DND-41 (cell line): ENCODE measurements at regions not wholly inside any gene's neighbourhood (a gene's known extent, or its start where the extent isn't known, plus 50 kb on each side); places are given as distances from the start of the nearest gene placed in this dataset.

Experiments
- EZH2 ChIP-seq: IDR thresholded peaks from 3 replicates; pipeline ENCODE4 v1.6.1; 2012; ENCODE audit warnings: borderline replicate concordance, low read depth, mild to moderate bottlenecking, moderate library complexity, low read length, inconsistent platforms; ENCODE audit not compliant: severe bottlenecking
- TF ChIP-seq, protein P1 (sequence below): IDR thresholded peaks from 2 replicates; pipeline ENCODE4 v1.5.1; 2012; ENCODE audit warnings: borderline replicate concordance, low read length, moderate library complexity, mild to moderate bottlenecking; ENCODE audit not compliant: poor library complexity, severe bottlenecking; ENCODE audit errors: extremely low read depth

DNA sequence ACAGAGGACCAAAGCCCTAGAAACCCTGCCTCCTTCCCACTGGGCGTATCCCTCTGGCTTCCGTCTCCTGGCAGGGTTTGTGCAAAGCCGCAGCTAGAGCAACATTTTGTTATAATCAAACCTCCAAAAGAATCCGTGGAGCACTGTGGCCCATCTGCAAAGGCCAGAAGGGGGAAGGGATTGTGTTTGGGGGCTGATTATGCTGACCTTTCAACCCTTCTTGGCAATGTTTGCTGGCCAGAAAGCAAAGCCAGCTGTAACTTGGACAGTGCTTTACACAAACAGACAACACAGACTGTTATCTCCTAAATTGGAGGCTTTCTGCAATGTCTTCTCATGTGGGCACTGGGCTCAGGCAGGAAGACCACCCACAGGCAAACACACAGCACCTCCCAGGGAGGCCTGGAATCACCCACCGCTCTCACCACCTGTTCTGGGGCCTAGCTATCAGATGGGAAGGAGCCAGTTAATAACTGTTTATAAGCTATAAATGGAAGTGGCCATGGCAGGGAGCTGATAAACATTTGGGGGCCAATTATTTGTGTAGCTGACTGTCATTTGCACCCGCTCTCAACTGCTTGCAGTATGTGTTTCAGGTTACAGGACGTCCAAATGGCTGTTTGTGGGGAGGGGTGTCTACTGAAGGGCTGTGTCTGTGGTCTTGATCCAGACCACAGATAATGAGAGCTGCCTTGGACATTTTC lies 121.6 kb upstream of the ERCC6L2 start:
- TF ChIP-seq, protein P1, sequence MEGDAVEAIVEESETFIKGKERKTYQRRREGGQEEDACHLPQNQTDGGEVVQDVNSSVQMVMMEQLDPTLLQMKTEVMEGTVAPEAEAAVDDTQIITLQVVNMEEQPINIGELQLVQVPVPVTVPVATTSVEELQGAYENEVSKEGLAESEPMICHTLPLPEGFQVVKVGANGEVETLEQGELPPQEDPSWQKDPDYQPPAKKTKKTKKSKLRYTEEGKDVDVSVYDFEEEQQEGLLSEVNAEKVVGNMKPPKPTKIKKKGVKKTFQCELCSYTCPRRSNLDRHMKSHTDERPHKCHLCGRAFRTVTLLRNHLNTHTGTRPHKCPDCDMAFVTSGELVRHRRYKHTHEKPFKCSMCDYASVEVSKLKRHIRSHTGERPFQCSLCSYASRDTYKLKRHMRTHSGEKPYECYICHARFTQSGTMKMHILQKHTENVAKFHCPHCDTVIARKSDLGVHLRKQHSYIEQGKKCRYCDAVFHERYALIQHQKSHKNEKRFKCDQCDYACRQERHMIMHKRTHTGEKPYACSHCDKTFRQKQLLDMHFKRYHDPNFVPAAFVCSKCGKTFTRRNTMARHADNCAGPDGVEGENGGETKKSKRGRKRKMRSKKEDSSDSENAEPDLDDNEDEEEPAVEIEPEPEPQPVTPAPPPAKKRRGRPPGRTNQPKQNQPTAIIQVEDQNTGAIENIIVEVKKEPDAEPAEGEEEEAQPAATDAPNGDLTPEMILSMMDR, result no peak
- no peak for TF ChIP-seq EZH2
